ENCODE measurements at regions not wholly inside any gene's neighbourhood (a gene's known extent, or its start where the extent isn't known, plus 50 kb on each side); places are given as distances from the start of the nearest gene placed in this dataset.

DNA sequence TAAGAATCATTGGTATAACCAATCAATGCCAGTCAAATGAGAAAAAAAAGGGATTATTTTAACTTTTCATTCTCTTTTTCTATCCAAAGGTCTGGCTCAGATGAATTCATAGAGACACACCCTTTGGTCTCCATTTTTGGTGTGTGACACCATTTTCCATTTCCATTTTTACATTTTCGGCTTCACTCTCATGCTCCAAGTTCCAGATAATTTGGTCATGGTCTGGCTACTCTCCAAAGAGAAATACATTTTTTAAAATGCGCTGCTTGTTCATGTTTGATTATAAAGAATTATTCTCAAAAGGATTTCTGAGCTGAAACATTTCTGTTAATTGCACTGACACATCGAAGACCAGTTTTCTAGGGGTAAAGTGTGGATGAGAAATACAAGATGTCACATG is 51.6 kb upstream of the FIBIN start:
- DNase-seq (ENCODE audit: low read depth in 2 of 2) = peak in 1 of 2 donors; percentile 30
- TF ChIP-seq, protein P1, sequence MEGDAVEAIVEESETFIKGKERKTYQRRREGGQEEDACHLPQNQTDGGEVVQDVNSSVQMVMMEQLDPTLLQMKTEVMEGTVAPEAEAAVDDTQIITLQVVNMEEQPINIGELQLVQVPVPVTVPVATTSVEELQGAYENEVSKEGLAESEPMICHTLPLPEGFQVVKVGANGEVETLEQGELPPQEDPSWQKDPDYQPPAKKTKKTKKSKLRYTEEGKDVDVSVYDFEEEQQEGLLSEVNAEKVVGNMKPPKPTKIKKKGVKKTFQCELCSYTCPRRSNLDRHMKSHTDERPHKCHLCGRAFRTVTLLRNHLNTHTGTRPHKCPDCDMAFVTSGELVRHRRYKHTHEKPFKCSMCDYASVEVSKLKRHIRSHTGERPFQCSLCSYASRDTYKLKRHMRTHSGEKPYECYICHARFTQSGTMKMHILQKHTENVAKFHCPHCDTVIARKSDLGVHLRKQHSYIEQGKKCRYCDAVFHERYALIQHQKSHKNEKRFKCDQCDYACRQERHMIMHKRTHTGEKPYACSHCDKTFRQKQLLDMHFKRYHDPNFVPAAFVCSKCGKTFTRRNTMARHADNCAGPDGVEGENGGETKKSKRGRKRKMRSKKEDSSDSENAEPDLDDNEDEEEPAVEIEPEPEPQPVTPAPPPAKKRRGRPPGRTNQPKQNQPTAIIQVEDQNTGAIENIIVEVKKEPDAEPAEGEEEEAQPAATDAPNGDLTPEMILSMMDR (IDR thresholded peaks at IDR 0.05; ENCODE audit: low read depth, low read length) = no peak
- H3K4me3 ChIP-seq (replicated peaks in 1 of 2; ENCODE audit: low read depth in 2 of 2, low read length in 2 of 2) = no peak overlapping the region

DNA sequence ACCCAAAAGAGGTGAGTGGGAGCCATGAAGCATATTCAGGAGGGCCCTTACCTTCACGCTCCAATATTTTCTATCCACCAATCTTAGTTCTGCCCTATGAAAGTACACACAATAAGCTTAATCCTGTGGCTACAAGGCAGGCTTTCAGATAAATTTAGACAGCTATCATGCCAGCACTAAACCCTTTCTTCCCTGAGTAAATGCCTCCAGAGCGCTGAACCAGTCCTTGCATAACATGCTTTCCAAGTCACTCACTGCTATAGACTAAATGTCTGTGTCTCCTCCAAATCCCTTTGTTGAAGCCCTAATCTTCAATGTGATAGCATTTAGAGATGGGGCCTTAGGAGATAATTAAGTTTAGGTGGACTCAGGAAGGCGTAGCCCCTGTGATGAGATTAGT is 50.3 kb upstream of the FIBIN start:
- H3K4me3 ChIP-seq (replicated peaks in 1 of 2; ENCODE audit: low read depth in 2 of 2, low read length in 2 of 2) = no peak overlapping the region
- TF ChIP-seq, protein P1 (IDR thresholded peaks at IDR 0.05; ENCODE audit: low read depth, low read length) = no peak
- no peak for DNase-seq (ENCODE audit: low read depth in 2 of 2)

All from cardiac fibroblast (primary cell).